Activated CD4-positive, alpha-beta T cell treated with anti-CD3 and anti-CD28 coated beads, Interleukin-2, amount 10 ng/mL, durations not matched to agents 24 days and 14 days (primary cell): ENCODE measurements at regions not wholly inside any gene's neighbourhood (a gene's known extent, or its start where the extent isn't known, plus 50 kb on each side); places are given as distances from the start of the nearest gene placed in this dataset.

Experiments used
- DNase-seq: peaks from one replicate; pipeline ENCODE4 v3.0.0; 2022
- H3K27ac Mint-ChIP-seq: one replicate; pipeline ENCODE4 v1.8.0; 2022; ENCODE audit warnings: mild to moderate bottlenecking, mixed read lengths
- H3K27me3 Mint-ChIP-seq: one replicate; pipeline ENCODE4 v1.8.0; 2022; ENCODE audit warnings: mixed read lengths
- H3K36me3 Mint-ChIP-seq: one replicate; pipeline ENCODE4 v1.8.0; 2022; ENCODE audit warnings: low read depth, mild to moderate bottlenecking, mixed read lengths
- H3K4me1 Mint-ChIP-seq: one replicate; pipeline ENCODE4 v1.8.0; 2021; ENCODE audit warnings: mixed read lengths
- H3K4me3 Mint-ChIP-seq: one replicate; pipeline ENCODE4 v1.8.0; 2022; ENCODE audit warnings: mild to moderate bottlenecking, moderate library complexity, mixed read lengths
- H3K9me3 Mint-ChIP-seq: one replicate; pipeline ENCODE4 v1.8.0; 2021; ENCODE audit warnings: mixed read lengths
- intact Hi-C: fragments of 100-400 bp; cut with micrococcal nuclease; formaldehyde crosslinking; loops from one replicate; pipeline ENCODE4 v1.15.1; 2023

GRCh38 chr7:17130281-17131059 lies 168.0 kb upstream of the AHR start:
- Mint-ChIP-seq H3K4me3 (no peak overlapping the region), H3K4me1 (peaks cover 33% of the 10 kb centered on the region), H3K9me3 (peaks cover 10% of the 10 kb centered on the region), H3K27me3 (no peaks in the 10 kb centered on the region), H3K36me3 (peaks cover 2% of the 10 kb centered on the region), H3K27ac (no peak overlapping the region)
- no peak for DNase-seq
- intact Hi-C loops, result no loop called here

- DNase-seq, result no peak
- Mint-ChIP-seq H3K36me3 (peaks cover 5% of the 10 kb centered on the region), H3K4me3 (no peak overlapping the region), H3K27ac (no peak overlapping the region), H3K9me3 (peaks cover 11% of the 10 kb centered on the region), H3K27me3 (no peaks in the 10 kb centered on the region), H3K4me1 (peaks cover 37% of the 10 kb centered on the region)
- intact Hi-C loops, result no loop called here
Measured at GRCh38 chr7:17131060-17131345, 167.4 kb upstream of the AHR start.

- peaks cover 10% of the 10 kb centered on the region for H3K9me3 Mint-ChIP-seq
- peaks cover 5% of the 10 kb centered on the region for H3K36me3 Mint-ChIP-seq
- no peak for DNase-seq
- intact Hi-C loops, result no loop called here
- H3K27me3 Mint-ChIP-seq, result no peaks in the 10 kb centered on the region
- no peak overlapping the region for H3K4me3 Mint-ChIP-seq
- peaks cover 35% of the 10 kb centered on the region for H3K4me1 Mint-ChIP-seq
- H3K27ac Mint-ChIP-seq, result no peak overlapping the region
Measured at GRCh38 chr7:17131983-17132655, 166.3 kb upstream of the AHR start.

- H3K36me3 Mint-ChIP-seq, result peaks cover 5% of the 10 kb centered on the region
- H3K27ac Mint-ChIP-seq, result no peak overlapping the region
- DNase-seq, result no peak
- peaks cover 36% of the 10 kb centered on the region for H3K4me1 Mint-ChIP-seq
- H3K9me3 Mint-ChIP-seq, result peaks cover 7% of the 10 kb centered on the region
- no peak overlapping the region for H3K4me3 Mint-ChIP-seq
- H3K27me3 Mint-ChIP-seq, result no peaks in the 10 kb centered on the region
- intact Hi-C loops, result no loop called here
Measured at GRCh38 chr7:17132726-17133125, 165.7 kb upstream of the AHR start.

GRCh38 chr7:17133977-17134376 lies 164.5 kb upstream of the AHR start:
- H3K27me3 Mint-ChIP-seq, result no peaks in the 10 kb centered on the region
- H3K4me1 Mint-ChIP-seq, result peaks cover 48% of the 10 kb centered on the region
- intact Hi-C loops, result no loop called here
- H3K9me3 Mint-ChIP-seq, result peaks cover 4% of the 10 kb centered on the region
- peaks cover 5% of the 10 kb centered on the region for H3K36me3 Mint-ChIP-seq
- peak overlapping the region; percentile 39 for H3K27ac Mint-ChIP-seq
- H3K4me3 Mint-ChIP-seq, result no peak overlapping the region
- DNase-seq, result no peak

GRCh38 chr7:17134786-17135185 lies 163.7 kb upstream of the AHR start:
- peak; percentile 71 for DNase-seq
- Mint-ChIP-seq H3K4me3 (peak overlapping the region; percentile 29), H3K9me3 (peaks cover 4% of the 10 kb centered on the region), H3K36me3 (peaks cover 5% of the 10 kb centered on the region), H3K4me1 (peaks cover 56% of the 10 kb centered on the region), H3K27me3 (no peaks in the 10 kb centered on the region), H3K27ac (peak overlapping the region; percentile 35)
- intact Hi-C loops, result loop anchor here (1.0 to 5.0 kb wide), 2 partner anchors 9 to 92 kb away; no protein-coding TSS in a partner anchor

GRCh38 chr7:17136126-17136525 lies 162.3 kb upstream of the AHR start:
- peaks cover 5% of the 10 kb centered on the region for H3K36me3 Mint-ChIP-seq
- H3K9me3 Mint-ChIP-seq, result peaks cover 4% of the 10 kb centered on the region
- no peak overlapping the region for H3K27ac Mint-ChIP-seq
- no peaks in the 10 kb centered on the region for H3K27me3 Mint-ChIP-seq
- no peak for DNase-seq
- no peak overlapping the region for H3K4me3 Mint-ChIP-seq
- intact Hi-C loops, result loop anchor here (5.0 kb wide), 1 partner anchor 94 kb away; no protein-coding TSS in a partner anchor
- peaks cover 53% of the 10 kb centered on the region for H3K4me1 Mint-ChIP-seq

GRCh38 chr7:17139081-17139480 lies 159.4 kb upstream of the AHR start:
- peak overlapping the region; percentile 41 for H3K4me3 Mint-ChIP-seq
- peaks cover 66% of the 10 kb centered on the region for H3K4me1 Mint-ChIP-seq
- H3K9me3 Mint-ChIP-seq, result peaks cover 4% of the 10 kb centered on the region
- peak overlapping the region; percentile 88 for H3K27ac Mint-ChIP-seq
- H3K27me3 Mint-ChIP-seq, result no peaks in the 10 kb centered on the region
- peaks cover 6% of the 10 kb centered on the region for H3K36me3 Mint-ChIP-seq
- DNase-seq, result peak; percentile 70
- intact Hi-C loops, result loop anchor here (1.0 to 5.0 kb wide), 5 partner anchors 20 to 159 kb away; partner anchors contain the start of gene AHR

- no peaks in the 10 kb centered on the region for H3K27me3 Mint-ChIP-seq
- peaks cover 65% of the 10 kb centered on the region for H3K4me1 Mint-ChIP-seq
- H3K9me3 Mint-ChIP-seq, result peaks cover 4% of the 10 kb centered on the region
- intact Hi-C loops, result loop anchor here (2.0 to 10.0 kb wide), 4 partner anchors 14 to 496 kb away; partner anchors contain the start of genes ANKMY2 and BZW2
- no peak for DNase-seq
- no peak overlapping the region for H3K27ac Mint-ChIP-seq
- peaks cover 6% of the 10 kb centered on the region for H3K36me3 Mint-ChIP-seq
- no peak overlapping the region for H3K4me3 Mint-ChIP-seq
Measured at GRCh38 chr7:17140406-17140805, 158.0 kb upstream of the AHR start.

GRCh38 chr7:17142831-17143541 lies 155.5 kb upstream of the AHR start:
- Mint-ChIP-seq H3K27me3 (peaks cover 2% of the 10 kb centered on the region), H3K9me3 (no peaks in the 10 kb centered on the region), H3K27ac (peak overlapping the region; percentile 66), H3K4me3 (peak overlapping the region; percentile 54), H3K4me1 (peaks cover 63% of the 10 kb centered on the region), H3K36me3 (peaks cover 1% of the 10 kb centered on the region)
- DNase-seq, result no peak
- intact Hi-C loops, result loop anchor here (1.0 to 10.0 kb wide), 4 partner anchors 8 to 498 kb away; partner anchors contain the start of genes ANKMY2 and BZW2

GRCh38 chr7:17144322-17144721 lies 154.1 kb upstream of the AHR start:
- H3K27ac Mint-ChIP-seq, result peak overlapping the region; percentile 81
- no peaks in the 10 kb centered on the region for H3K9me3 Mint-ChIP-seq
- peaks cover 49% of the 10 kb centered on the region for H3K4me1 Mint-ChIP-seq
- intact Hi-C loops, result loop anchor here (1.0 to 10.0 kb wide), 7 partner anchors 15 to 500 kb away; partner anchors contain the start of genes ANKMY2 and BZW2
- DNase-seq, result peak; percentile 87
- peaks cover 1% of the 10 kb centered on the region for H3K36me3 Mint-ChIP-seq
- H3K27me3 Mint-ChIP-seq, result peaks cover 2% of the 10 kb centered on the region
- H3K4me3 Mint-ChIP-seq, result peak overlapping the region; percentile 54

- no peak for DNase-seq
- H3K27me3 Mint-ChIP-seq, result peaks cover 2% of the 10 kb centered on the region
- peaks cover 1% of the 10 kb centered on the region for H3K36me3 Mint-ChIP-seq
- H3K27ac Mint-ChIP-seq, result no peak overlapping the region
- H3K9me3 Mint-ChIP-seq, result no peaks in the 10 kb centered on the region
- H3K4me3 Mint-ChIP-seq, result no peak overlapping the region
- intact Hi-C loops, result loop anchor here (10.0 kb wide), 1 partner anchor 502 kb away; the partner anchor contains the start of genes ANKMY2 and BZW2
- peaks cover 45% of the 10 kb centered on the region for H3K4me1 Mint-ChIP-seq
Measured at GRCh38 chr7:17146621-17147020, 151.8 kb upstream of the AHR start.

- no peak overlapping the region for H3K4me3 Mint-ChIP-seq
- no peak overlapping the region for H3K27ac Mint-ChIP-seq
- H3K9me3 Mint-ChIP-seq, result no peaks in the 10 kb centered on the region
- no peak for DNase-seq
- H3K27me3 Mint-ChIP-seq, result peaks cover 2% of the 10 kb centered on the region
- peaks cover 1% of the 10 kb centered on the region for H3K36me3 Mint-ChIP-seq
- peaks cover 45% of the 10 kb centered on the region for H3K4me1 Mint-ChIP-seq
- intact Hi-C loops, result loop anchor here (10.0 kb wide), 1 partner anchor 503 kb away; the partner anchor contains the start of genes ANKMY2 and BZW2
Measured at GRCh38 chr7:17147409-17147808, 151.0 kb upstream of the AHR start.
